ELR (cell line): ENCODE measurements at regions not wholly inside any gene's neighbourhood (a gene's known extent, or its start where the extent isn't known, plus 50 kb on each side); places are given as distances from the start of the nearest gene placed in this dataset.
"Not testable (repeated sequence)": the region's sequence is repeated elsewhere in the genome, so short reads cannot be mapped to it uniquely, and the experiment has no call there.

Experiments
- DNase-seq: peaks from one replicate; pipeline ENCODE4 v3.0.0-alpha.2; 2015; ENCODE audit warnings: low read depth

GRCh38 chr2:16066261-16067036 lies 126.1 kb downstream of the MYCN start:
- no peak for DNase-seq

- DNase-seq: not testable (repeated sequence)
Measured at GRCh38 chr2:16065272-16066069, 125.1 kb downstream of the MYCN start.

GRCh38 chr2:16064745-16065144 lies 124.4 kb downstream of the MYCN start:
- DNase-seq: no peak

GRCh38 chr2:16063955-16064633 lies 123.7 kb downstream of the MYCN start:
- no peak for DNase-seq

GRCh38 chr2:16063251-16063850 lies 123.0 kb downstream of the MYCN start:
- DNase-seq: no peak

GRCh38 chr2:16062471-16063250 lies 122.3 kb downstream of the MYCN start:
- no peak for DNase-seq

- DNase-seq: no peak
Measured at GRCh38 chr2:16061441-16062217, 121.3 kb downstream of the MYCN start.

GRCh38 chr2:16060936-16061338 lies 120.6 kb downstream of the MYCN start:
- no peak for DNase-seq

GRCh38 chr2:16060125-16060935 lies 120.0 kb downstream of the MYCN start:
- DNase-seq: no peak

GRCh38 chr2:16059393-16060016 lies 119.2 kb downstream of the MYCN start:
- no peak for DNase-seq

- DNase-seq: no peak
Measured at GRCh38 chr2:16058747-16059358, 118.5 kb downstream of the MYCN start.

GRCh38 chr2:16058256-16058655 lies 117.9 kb downstream of the MYCN start:
- DNase-seq: no peak

- no peak for DNase-seq
Measured at GRCh38 chr2:16057661-16058060, 117.3 kb downstream of the MYCN start.

GRCh38 chr2:16055848-16056580 lies 115.7 kb downstream of the MYCN start:
- DNase-seq: no peak

GRCh38 chr2:16053437-16054257 lies 113.3 kb downstream of the MYCN start:
- no peak for DNase-seq

GRCh38 chr2:16052571-16053052 lies 112.3 kb downstream of the MYCN start:
- DNase-seq: not testable (repeated sequence)
